GM23248 (cell line): ENCODE measurements at regions not wholly inside any gene's neighbourhood (a gene's known extent, or its start where the extent isn't known, plus 50 kb on each side); places are given as distances from the start of the nearest gene placed in this dataset.

ENCODE experiments used
- EZH2 ChIP-seq: fragments of 200-600 bp; sonication (generic); IDR thresholded peaks from 2 replicates; pipeline ENCODE4 v1.6.1; 2018; ENCODE audit warnings: antibody characterized with exemption, mild to moderate bottlenecking; ENCODE audit not compliant: insufficient read depth, poor library complexity, severe bottlenecking
- EZH2phosphoT487 ChIP-seq: fragments of 200-600 bp; sonication (generic); IDR thresholded peaks from 2 replicates; pipeline ENCODE4 v1.6.1; 2018; ENCODE audit warnings: antibody characterized with exemption, moderate library complexity, mild to moderate bottlenecking, low read depth; ENCODE audit not compliant: insufficient read depth

- TF ChIP-seq EZH2 (no peak), EZH2phosphoT487 (no peak)
These were observed 185.3 kb upstream of the UBE2E2 start for GRCh38 chr3:23017801-23018200.
